ENCODE measurements at regions not wholly inside any gene's neighbourhood (a gene's known extent, or its start where the extent isn't known, plus 50 kb on each side); places are given as distances from the start of the nearest gene placed in this dataset.

DNA sequence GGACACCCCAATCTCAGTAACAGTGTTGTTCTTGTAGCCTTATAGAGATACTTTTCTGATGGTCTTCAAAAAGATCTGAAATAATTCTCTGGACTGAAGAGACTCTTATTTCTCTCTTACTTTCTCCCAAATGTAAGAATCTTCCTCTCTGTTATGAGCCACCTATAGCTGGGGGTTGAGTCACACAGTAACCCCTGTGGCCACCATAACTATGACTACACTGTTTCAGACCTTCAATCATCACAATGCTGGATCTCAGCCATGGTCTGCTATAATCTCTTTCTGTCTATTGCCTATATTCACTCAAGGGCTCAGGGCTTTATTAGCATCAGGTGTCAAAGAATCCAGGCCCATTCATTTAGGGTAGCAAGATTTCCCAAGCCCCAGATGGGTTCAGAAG, 436.9 kb downstream of the KDM5D start:
- peaks cover 0 to 5% of the 10 kb centered on the region in 2 donors for H3K9me3 Mint-ChIP-seq
- DNase-seq (ENCODE audit: low spot score in 2 of 2) (no peak), ATAC-seq (peak in 1 of 2 donors; percentile 65)
- no peaks in the 10 kb centered on the region for H3K36me3 Mint-ChIP-seq
- H3K27ac Mint-ChIP-seq, result no peak overlapping the region

GRCh38 chrY:19303136-19303535, 441.4 kb downstream of the KDM5D start:
- peaks cover 11 to 14% of the 10 kb centered on the region in 2 donors for H3K9me3 Mint-ChIP-seq
- DNase-seq (ENCODE audit: low spot score in 2 of 2) (no peak), ATAC-seq (no peak)
- H3K27ac Mint-ChIP-seq, result no peak overlapping the region
- H3K36me3 Mint-ChIP-seq, result peaks cover 0 to 8% of the 10 kb centered on the region in 2 donors

- ATAC-seq (no peak), DNase-seq (ENCODE audit: low spot score in 2 of 2) (no peak)
- H3K9me3 Mint-ChIP-seq, result no peaks in the 10 kb centered on the region
- H3K27ac Mint-ChIP-seq, result no peak overlapping the region
- no peaks in the 10 kb centered on the region for H3K36me3 Mint-ChIP-seq
Measured at GRCh38 chrY:19290925-19291324, 453.6 kb downstream of the KDM5D start.

DNA sequence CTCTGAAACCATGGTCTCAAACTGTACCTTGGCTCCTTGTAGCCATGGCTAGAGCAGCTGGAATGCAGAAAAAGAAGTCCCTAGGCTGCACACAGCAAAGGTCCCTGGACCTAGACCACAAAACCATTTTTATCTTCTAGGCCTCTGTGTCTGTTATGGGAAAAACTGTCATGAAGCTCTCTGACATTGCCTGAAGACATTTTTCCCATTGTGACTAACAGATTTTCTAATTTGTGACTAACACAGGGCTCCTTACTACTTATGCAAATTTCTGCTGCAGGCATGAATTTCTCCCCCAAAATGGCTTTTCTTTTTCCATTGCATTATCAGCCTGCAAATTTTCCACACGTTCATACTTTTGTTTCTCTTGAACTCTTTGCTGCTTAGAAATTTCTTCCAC, 470.4 kb downstream of the KDM5D start:
- no peaks in the 10 kb centered on the region for H3K9me3 Mint-ChIP-seq
- ATAC-seq, result peak in 1 of 2 donors; percentile 24
- no peak for DNase-seq (ENCODE audit: low spot score in 2 of 2)
- H3K36me3 Mint-ChIP-seq, result no peaks in the 10 kb centered on the region
- H3K27ac Mint-ChIP-seq, result no peak overlapping the region

DNA sequence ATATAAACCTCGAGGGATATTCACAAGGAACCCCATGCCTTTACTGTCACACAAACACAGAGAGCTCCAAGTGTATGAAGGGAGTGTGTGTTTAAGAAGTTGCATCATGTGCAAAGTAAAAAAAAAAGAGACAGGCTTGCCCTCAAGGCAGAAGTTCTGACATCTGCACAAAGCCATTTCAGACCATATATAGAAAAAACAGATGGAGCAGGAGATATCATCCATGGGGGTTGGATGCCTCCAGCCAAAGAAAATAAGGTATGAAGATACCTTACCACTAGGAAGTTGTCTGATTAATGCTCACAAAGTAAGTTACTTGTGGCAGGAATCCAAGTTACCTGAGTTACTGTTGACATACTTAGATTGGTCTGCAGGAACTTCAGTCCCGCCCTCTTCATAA, 476.2 kb downstream of the KDM5D start:
- no peak overlapping the region for H3K27ac Mint-ChIP-seq

GRCh38 chrY:19265404-19265803, 479.1 kb downstream of the KDM5D start:
- Mint-ChIP-seq H3K36me3 (no peaks in the 10 kb centered on the region), H3K27ac (no peak overlapping the region), H3K9me3 (no peaks in the 10 kb centered on the region)
- DNase-seq (ENCODE audit: low spot score in 2 of 2) (no peak), ATAC-seq (no peak)

More for the DNA sequence above, 476.2 kb downstream of the KDM5D start:
- H3K36me3 Mint-ChIP-seq, result no peaks in the 10 kb centered on the region
- DNase-seq (ENCODE audit: low spot score in 2 of 2) (no peak), ATAC-seq (no peak)
- H3K9me3 Mint-ChIP-seq, result no peaks in the 10 kb centered on the region

GRCh38 chrY:19262310-19262709, 482.2 kb downstream of the KDM5D start:
- Mint-ChIP-seq H3K9me3 (no peaks in the 10 kb centered on the region), H3K36me3 (no peaks in the 10 kb centered on the region), H3K27ac (no peak overlapping the region)
- no peak for DNase-seq (ENCODE audit: low spot score in 2 of 2)
- ATAC-seq, result no peak

DNA sequence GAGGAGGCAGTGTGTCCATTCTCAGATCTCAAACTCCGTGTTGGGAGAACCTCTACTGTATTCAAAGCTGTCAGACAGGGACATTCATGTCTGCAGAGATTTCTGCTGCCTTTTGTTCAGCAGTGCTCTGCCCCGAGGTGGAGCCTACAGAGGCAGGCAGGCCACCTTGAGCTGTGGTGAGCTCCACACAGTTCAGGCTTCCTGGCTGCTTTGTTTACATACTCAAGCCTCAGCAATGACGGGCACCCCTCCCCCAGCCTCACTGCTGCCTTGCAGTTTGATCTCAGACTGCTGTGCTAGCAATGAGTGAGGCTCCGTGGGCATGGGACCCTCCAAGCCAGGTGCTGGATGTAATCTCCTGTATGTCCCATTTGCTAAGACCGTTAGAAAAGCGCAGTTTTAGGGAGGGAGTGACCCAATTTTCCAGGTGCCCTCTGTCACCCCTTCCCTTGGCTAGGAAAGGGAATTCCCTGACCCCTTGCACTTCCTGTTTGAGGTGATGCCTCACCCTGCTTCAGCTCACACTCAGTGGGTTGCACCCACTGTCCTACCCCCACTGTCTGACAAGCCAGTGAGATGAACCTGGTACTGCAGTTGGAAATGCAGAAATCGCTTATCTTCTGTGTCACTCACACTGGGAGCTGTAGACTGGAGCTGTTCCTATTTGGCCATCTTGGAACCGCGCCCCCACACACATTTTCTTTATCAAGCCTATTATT, 458.9 kb upstream of the HSFY2 start:
- Mint-ChIP-seq H3K27ac (no peak overlapping the region), H3K36me3 (peaks cover 0 to 15% of the 10 kb centered on the region in 2 donors), H3K9me3 (peaks cover 0 to 10% of the 10 kb centered on the region in 2 donors)
- DNase-seq (ENCODE audit: low spot score in 2 of 2) (peak in 1 of 2 donors; percentile 2), ATAC-seq (peak in 1 of 2 donors; percentile 44)

GRCh38 chrY:19220784-19221183, 447.2 kb upstream of the HSFY2 start:
- no peak overlapping the region for H3K27ac Mint-ChIP-seq
- peaks cover 0 to 5% of the 10 kb centered on the region in 2 donors for H3K9me3 Mint-ChIP-seq
- H3K36me3 Mint-ChIP-seq, result no peaks in the 10 kb centered on the region
- DNase-seq (ENCODE audit: low spot score in 2 of 2) (no peak), ATAC-seq (no peak)

GRCh38 chrY:19208915-19209314, 435.4 kb upstream of the HSFY2 start:
- no peaks in the 10 kb centered on the region for H3K9me3 Mint-ChIP-seq
- no peak overlapping the region for H3K27ac Mint-ChIP-seq
- H3K36me3 Mint-ChIP-seq, result no peaks in the 10 kb centered on the region
- DNase-seq (ENCODE audit: low spot score in 2 of 2) (no peak), ATAC-seq (no peak)

DNA sequence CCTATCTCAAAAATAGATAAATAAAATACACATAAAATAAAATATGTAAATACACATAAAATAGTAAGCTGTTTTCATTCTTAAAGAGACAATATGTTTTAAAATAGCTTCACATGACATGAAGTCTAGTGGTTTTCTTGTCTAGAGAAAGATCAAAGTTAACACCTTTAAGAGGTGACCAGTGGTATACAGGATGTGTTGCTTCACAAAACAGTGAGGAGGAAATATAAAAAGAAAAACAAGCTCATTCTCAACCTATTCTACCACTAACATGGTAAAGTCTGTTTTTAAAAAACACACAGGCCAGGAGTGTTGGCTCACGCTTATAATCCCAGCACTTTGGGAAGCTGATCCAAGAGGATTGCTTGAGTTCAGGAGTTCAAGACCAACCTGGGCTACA, 433.5 kb upstream of the HSFY2 start:
- no peaks in the 10 kb centered on the region for H3K9me3 Mint-ChIP-seq
- no peak for DNase-seq (ENCODE audit: low spot score in 2 of 2)
- ATAC-seq, result no peak
- H3K27ac Mint-ChIP-seq, result no peak overlapping the region
- H3K36me3 Mint-ChIP-seq, result no peaks in the 10 kb centered on the region

GRCh38 chrY:19180824-19181223, 407.3 kb upstream of the HSFY2 start:
- no peak for DNase-seq (ENCODE audit: low spot score in 2 of 2)
- Mint-ChIP-seq H3K9me3 (peaks cover 10 to 15% of the 10 kb centered on the region in 2 donors), H3K36me3 (peaks cover 5 to 11% of the 10 kb centered on the region in 2 donors), H3K27ac (no peak overlapping the region)
- no peak for ATAC-seq

DNA sequence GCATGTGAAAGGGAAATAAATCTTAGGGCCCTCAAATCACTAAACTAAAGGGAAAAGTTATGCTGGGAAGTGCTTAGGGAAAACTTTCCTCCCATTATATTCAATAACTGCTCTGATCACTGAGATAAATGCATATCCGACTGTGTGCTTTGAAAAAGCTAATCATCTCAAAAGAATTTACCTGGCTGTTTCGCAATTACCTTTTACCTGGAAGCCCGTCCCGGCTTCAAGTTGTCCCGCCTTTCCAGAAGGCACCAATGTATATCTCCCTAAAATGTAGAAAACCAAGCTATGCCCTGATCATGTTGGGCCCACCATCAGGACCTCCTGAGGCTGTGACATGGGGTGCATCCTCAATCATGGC, 394.6 kb upstream of the HSFY2 start:
- DNase-seq (ENCODE audit: low spot score in 2 of 2) (no peak), ATAC-seq (no peak)
- no peak overlapping the region for H3K27ac Mint-ChIP-seq
- H3K9me3 Mint-ChIP-seq, result no peaks in the 10 kb centered on the region
- no peaks in the 10 kb centered on the region for H3K36me3 Mint-ChIP-seq

DNA sequence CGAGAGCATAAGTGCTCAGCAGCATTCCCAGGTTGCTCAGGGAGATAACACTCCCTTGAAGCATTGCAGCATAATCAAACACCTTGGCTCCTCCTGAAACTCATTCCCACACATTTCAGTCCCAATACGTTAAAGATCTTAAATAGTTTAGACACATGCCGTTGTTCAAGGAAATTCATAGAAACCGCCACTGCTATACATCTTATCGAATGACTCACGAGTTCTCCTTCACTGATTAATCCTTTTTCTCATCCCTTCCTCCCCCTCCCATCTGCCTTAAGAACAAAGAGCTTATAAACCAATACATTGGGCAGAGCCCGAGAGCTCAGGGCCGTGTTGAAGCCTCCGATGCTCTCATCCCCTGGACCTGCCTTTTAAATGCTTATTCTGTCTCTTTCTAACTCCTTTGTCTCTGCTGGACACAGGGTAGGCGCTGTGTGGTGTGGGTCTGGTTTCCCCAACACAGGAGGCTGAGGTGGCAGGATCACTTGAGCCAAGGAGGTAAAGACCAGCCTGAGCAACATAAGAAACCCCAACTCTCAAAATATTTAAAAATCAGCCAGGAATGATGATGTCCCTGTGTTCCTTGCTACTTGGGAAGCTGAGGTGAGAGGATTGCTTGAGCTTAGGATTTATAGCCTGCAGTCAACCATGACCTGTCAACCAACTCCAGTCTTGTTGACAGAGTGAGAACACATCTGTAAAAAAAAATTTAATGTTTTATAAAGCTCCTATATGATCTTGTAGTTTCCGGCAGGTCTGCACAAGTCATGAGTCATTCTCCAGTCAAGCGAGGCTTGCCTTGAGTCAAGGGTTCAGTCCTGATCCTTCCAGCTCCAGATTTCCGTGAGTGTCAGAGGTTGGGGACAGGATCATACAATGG, 394.0 kb upstream of the HSFY2 start:
- no peak overlapping the region for H3K27ac Mint-ChIP-seq
- H3K36me3 Mint-ChIP-seq, result no peaks in the 10 kb centered on the region
- H3K9me3 Mint-ChIP-seq, result no peaks in the 10 kb centered on the region
- DNase-seq (ENCODE audit: low spot score in 2 of 2), result no peak
- ATAC-seq, result no peak

DNA sequence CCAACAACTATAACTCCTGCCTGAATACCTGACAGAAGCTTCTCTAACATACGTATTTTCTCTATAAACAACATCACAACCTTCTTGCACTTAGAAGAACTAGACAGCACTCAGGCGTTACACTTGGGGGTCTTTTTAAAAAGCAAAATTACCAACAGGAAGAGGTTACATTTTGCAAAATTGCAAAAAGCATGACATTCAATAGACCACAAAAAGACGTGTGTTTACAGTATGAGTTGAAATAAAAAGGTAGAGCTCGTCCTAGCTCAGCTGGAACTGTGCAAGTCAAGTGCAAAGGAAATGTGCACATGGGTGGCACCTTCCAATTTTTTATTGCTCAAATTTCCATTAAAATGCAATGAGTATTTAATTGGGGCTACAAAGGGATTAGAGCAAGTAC, 375.2 kb upstream of the HSFY2 start:
- ATAC-seq (no peak), DNase-seq (ENCODE audit: low spot score in 2 of 2) (no peak)
- Mint-ChIP-seq H3K27ac (no peak overlapping the region), H3K36me3 (no peaks in the 10 kb centered on the region), H3K9me3 (no peaks in the 10 kb centered on the region)

- ATAC-seq (no peak), DNase-seq (ENCODE audit: low spot score in 2 of 2) (no peak)
- Mint-ChIP-seq H3K9me3 (no peaks in the 10 kb centered on the region), H3K36me3 (no peaks in the 10 kb centered on the region), H3K27ac (no peak overlapping the region)
Measured at GRCh38 chrY:19146296-19146695, 372.8 kb upstream of the HSFY2 start.

- H3K36me3 Mint-ChIP-seq, result peaks cover 0 to 11% of the 10 kb centered on the region in 2 donors
- H3K9me3 Mint-ChIP-seq, result peaks cover 0 to 14% of the 10 kb centered on the region in 2 donors
- DNase-seq (ENCODE audit: low spot score in 2 of 2), result no peak
- no peak for ATAC-seq
- no peak overlapping the region for H3K27ac Mint-ChIP-seq
Measured at GRCh38 chrY:19142093-19142492, 368.6 kb upstream of the HSFY2 start.
